ENCODE measurements at regions not wholly inside any gene's neighbourhood (a gene's known extent, or its start where the extent isn't known, plus 50 kb on each side); places are given as distances from the start of the nearest gene placed in this dataset.

DNA sequence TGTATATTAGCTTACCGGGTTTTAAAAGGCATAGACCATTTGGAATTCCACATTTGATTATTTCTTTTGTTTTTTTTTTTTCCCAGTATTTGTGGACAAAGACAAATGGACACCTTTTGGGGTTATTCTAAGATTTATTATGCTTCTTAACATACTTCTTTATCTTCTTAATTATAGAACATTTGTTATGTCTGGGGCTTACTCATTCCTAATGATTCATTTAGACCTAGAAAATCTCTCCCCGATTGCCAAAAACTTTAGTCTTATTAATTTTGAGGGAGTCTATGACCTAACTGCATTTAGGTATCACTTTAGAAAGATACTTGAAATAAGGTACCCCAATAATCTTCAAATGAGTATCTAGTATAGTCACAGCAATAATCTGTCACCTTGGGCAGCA is 170.7 kb upstream of the PREP start:
- H3K4me3 ChIP-seq (ENCODE audit: low read depth in 1 of 3, low read length in 3 of 3), result no peak overlapping the region
- WGBS, result 90% methylated on average over 2 of the region's 2 CpGs

DNA sequence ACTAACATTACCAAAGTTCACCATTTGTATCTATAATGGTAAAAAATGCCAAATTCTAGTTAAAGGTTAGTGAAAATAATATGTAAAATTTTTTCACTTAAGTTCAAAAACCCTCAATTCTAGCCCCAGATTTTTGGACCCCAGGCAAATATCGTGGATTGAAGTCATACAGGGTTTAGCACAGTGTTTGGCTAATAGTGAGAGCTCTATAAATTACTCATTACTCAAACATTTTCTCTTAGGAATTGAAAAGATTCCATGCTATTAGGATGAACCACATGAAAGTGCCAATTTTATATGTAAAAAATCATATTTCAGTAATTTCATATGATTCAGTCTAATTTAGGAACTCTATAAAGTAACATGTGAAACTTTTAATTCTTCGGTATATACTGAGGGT is 170.3 kb upstream of the PREP start:
- Histone ChIP-seq H3K9me3 (ENCODE audit: control insufficient read depth in 4 of 4, low read length in 3 of 4) (no peaks in the 10 kb centered on the region), H3K4me1 (ENCODE audit: control insufficient read depth in 4 of 4, insufficient read depth in 4 of 4, low read length in 3 of 4) (peaks cover 0 to 8% (median 0%) of the 10 kb centered on the region in 4 donors), H3K27ac (ENCODE audit: low read depth in 1 of 2, low read length in 2 of 2) (no peak overlapping the region), H3K9ac (ENCODE audit: low read depth in 1 of 2, low read length in 2 of 2) (no peak overlapping the region), H3K27me3 (ENCODE audit: control insufficient read depth in 4 of 4, insufficient read depth in 4 of 4, low read length in 3 of 4) (peaks cover 0 to 13% (median 0%) of the 10 kb centered on the region in 4 donors), H3K4me3 (ENCODE audit: low read depth in 1 of 3, low read length in 3 of 3) (no peak overlapping the region), H3K36me3 (ENCODE audit: control insufficient read depth in 4 of 4, insufficient read depth in 3 of 4, low read depth in 1 of 4, low read length in 3 of 4) (no peaks in the 10 kb centered on the region)
- DNase-seq (ENCODE audit: low spot score), result no peak
- TF ChIP-seq FOXA1 (IDR thresholded peaks at IDR 0.05) (no peak), YY1 (IDR thresholded peaks at IDR 0.05) (no peak), FOXA2 (IDR thresholded peaks at IDR 0.05) (no peak), RXRA (IDR thresholded peaks at IDR 0.05) (no peak), RAD21 (IDR thresholded peaks at IDR 0.05) (no peak), HNF4A (conservative IDR thresholded peaks at IDR 0.05) (no peak), JUND (IDR thresholded peaks at IDR 0.05) (no peak)
- TF ChIP-seq, protein P1, sequence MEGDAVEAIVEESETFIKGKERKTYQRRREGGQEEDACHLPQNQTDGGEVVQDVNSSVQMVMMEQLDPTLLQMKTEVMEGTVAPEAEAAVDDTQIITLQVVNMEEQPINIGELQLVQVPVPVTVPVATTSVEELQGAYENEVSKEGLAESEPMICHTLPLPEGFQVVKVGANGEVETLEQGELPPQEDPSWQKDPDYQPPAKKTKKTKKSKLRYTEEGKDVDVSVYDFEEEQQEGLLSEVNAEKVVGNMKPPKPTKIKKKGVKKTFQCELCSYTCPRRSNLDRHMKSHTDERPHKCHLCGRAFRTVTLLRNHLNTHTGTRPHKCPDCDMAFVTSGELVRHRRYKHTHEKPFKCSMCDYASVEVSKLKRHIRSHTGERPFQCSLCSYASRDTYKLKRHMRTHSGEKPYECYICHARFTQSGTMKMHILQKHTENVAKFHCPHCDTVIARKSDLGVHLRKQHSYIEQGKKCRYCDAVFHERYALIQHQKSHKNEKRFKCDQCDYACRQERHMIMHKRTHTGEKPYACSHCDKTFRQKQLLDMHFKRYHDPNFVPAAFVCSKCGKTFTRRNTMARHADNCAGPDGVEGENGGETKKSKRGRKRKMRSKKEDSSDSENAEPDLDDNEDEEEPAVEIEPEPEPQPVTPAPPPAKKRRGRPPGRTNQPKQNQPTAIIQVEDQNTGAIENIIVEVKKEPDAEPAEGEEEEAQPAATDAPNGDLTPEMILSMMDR (IDR thresholded peaks at IDR 0.05; ENCODE audit: low read depth, low read length, missing input control), result no peak
- TF ChIP-seq, protein P2, sequence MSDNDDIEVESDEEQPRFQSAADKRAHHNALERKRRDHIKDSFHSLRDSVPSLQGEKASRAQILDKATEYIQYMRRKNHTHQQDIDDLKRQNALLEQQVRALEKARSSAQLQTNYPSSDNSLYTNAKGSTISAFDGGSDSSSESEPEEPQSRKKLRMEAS (IDR thresholded peaks at IDR 0.05), result no peak
- 78% methylated on average over 2 of the region's 2 CpGs for WGBS

More for the DNA sequence above, 170.7 kb upstream of the PREP start:
- Histone ChIP-seq H3K27ac (ENCODE audit: low read depth in 1 of 2, low read length in 2 of 2) (no peak overlapping the region), H3K36me3 (ENCODE audit: control insufficient read depth in 4 of 4, insufficient read depth in 3 of 4, low read depth in 1 of 4, low read length in 3 of 4) (no peaks in the 10 kb centered on the region), H3K9ac (ENCODE audit: low read depth in 1 of 2, low read length in 2 of 2) (no peak overlapping the region), H3K4me1 (ENCODE audit: control insufficient read depth in 4 of 4, insufficient read depth in 4 of 4, low read length in 3 of 4) (peaks cover 0 to 8% (median 0%) of the 10 kb centered on the region in 4 donors), H3K27me3 (ENCODE audit: control insufficient read depth in 4 of 4, insufficient read depth in 4 of 4, low read length in 3 of 4) (peaks cover 0 to 13% (median 0%) of the 10 kb centered on the region in 4 donors), H3K9me3 (ENCODE audit: control insufficient read depth in 4 of 4, low read length in 3 of 4) (no peaks in the 10 kb centered on the region)
- DNase-seq (ENCODE audit: low spot score), result no peak
- TF ChIP-seq, protein P3, sequence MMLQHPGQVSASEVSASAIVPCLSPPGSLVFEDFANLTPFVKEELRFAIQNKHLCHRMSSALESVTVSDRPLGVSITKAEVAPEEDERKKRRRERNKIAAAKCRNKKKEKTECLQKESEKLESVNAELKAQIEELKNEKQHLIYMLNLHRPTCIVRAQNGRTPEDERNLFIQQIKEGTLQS (IDR thresholded peaks at IDR 0.05), result no peak
- no peak for TF ChIP-seq FOXA1 (IDR thresholded peaks at IDR 0.05)
- no peak for TF ChIP-seq FOXA2 (IDR thresholded peaks at IDR 0.05)
- TF ChIP-seq TAF1 (conservative IDR thresholded peaks at IDR 0.05), result no peak
- no peak for TF ChIP-seq HNF4A (conservative IDR thresholded peaks at IDR 0.05)
- TF ChIP-seq EGR1 (IDR thresholded peaks at IDR 0.05; ENCODE audit: low read depth in 2 of 2), result no peak
- TF ChIP-seq SP1 (IDR thresholded peaks at IDR 0.05), result no peak
- TF ChIP-seq NR2F2 (IDR thresholded peaks at IDR 0.05), result no peak
- no peak for TF ChIP-seq YY1 (IDR thresholded peaks at IDR 0.05)

DNA sequence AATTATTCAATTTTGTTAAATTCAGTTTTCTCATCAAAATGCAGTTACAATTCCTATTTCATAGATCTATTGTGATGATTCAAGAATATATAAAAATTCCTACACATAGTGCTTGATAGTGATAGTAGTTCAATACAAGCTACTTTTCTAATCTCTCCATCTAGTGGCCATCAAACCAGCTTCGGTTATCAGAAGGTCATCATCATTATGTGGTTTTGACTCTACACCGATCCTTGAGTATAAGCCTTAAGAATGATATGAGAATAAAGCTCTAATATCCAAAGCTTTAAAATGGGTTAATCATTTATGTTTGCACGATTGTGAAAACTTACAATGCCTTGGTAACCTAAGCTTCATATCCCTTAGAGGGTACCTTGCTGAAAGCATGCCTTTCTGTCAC is 167.5 kb upstream of the PREP start:
- Histone ChIP-seq H3K9me3 (ENCODE audit: control insufficient read depth in 4 of 4, low read length in 3 of 4) (no peaks in the 10 kb centered on the region), H3K27me3 (ENCODE audit: control insufficient read depth in 4 of 4, insufficient read depth in 4 of 4, low read length in 3 of 4) (peaks cover 0 to 9% (median 0%) of the 10 kb centered on the region in 4 donors), H3K27ac (ENCODE audit: low read depth in 1 of 2, low read length in 2 of 2) (no peak overlapping the region), H3K4me3 (ENCODE audit: low read depth in 1 of 3, low read length in 3 of 3) (no peak overlapping the region), H3K9ac (ENCODE audit: low read depth in 1 of 2, low read length in 2 of 2) (no peak overlapping the region), H3K4me1 (ENCODE audit: control insufficient read depth in 4 of 4, insufficient read depth in 4 of 4, low read length in 3 of 4) (peaks cover 0 to 8% (median 0%) of the 10 kb centered on the region in 4 donors), H3K36me3 (ENCODE audit: control insufficient read depth in 4 of 4, insufficient read depth in 3 of 4, low read depth in 1 of 4, low read length in 3 of 4) (no peaks in the 10 kb centered on the region)
- 54% methylated on average over 3 of the region's 3 CpGs for WGBS
- DNase-seq (ENCODE audit: low spot score), result no peak
- TF ChIP-seq NR2F2 (IDR thresholded peaks at IDR 0.05) (no peak), RAD21 (IDR thresholded peaks at IDR 0.05) (no peak), SP1 (IDR thresholded peaks at IDR 0.05) (no peak), HNF4G (IDR thresholded peaks at IDR 0.05) (no peak), JUND (IDR thresholded peaks at IDR 0.05) (no peak), YY1 (IDR thresholded peaks at IDR 0.05) (no peak), FOXA1 (IDR thresholded peaks at IDR 0.05) (no peak), RXRA (IDR thresholded peaks at IDR 0.05) (no peak), HNF4A (conservative IDR thresholded peaks at IDR 0.05) (no peak)
- TF ChIP-seq, protein P1 (IDR thresholded peaks at IDR 0.05; ENCODE audit: low read depth, low read length, missing input control), result no peak
- TF ChIP-seq, protein P3 (IDR thresholded peaks at IDR 0.05), result no peak
- TF ChIP-seq, protein P4, sequence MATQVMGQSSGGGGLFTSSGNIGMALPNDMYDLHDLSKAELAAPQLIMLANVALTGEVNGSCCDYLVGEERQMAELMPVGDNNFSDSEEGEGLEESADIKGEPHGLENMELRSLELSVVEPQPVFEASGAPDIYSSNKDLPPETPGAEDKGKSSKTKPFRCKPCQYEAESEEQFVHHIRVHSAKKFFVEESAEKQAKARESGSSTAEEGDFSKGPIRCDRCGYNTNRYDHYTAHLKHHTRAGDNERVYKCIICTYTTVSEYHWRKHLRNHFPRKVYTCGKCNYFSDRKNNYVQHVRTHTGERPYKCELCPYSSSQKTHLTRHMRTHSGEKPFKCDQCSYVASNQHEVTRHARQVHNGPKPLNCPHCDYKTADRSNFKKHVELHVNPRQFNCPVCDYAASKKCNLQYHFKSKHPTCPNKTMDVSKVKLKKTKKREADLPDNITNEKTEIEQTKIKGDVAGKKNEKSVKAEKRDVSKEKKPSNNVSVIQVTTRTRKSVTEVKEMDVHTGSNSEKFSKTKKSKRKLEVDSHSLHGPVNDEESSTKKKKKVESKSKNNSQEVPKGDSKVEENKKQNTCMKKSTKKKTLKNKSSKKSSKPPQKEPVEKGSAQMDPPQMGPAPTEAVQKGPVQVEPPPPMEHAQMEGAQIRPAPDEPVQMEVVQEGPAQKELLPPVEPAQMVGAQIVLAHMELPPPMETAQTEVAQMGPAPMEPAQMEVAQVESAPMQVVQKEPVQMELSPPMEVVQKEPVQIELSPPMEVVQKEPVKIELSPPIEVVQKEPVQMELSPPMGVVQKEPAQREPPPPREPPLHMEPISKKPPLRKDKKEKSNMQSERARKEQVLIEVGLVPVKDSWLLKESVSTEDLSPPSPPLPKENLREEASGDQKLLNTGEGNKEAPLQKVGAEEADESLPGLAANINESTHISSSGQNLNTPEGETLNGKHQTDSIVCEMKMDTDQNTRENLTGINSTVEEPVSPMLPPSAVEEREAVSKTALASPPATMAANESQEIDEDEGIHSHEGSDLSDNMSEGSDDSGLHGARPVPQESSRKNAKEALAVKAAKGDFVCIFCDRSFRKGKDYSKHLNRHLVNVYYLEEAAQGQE (IDR thresholded peaks at IDR 0.05), result no peak
- TF ChIP-seq, protein P5, sequence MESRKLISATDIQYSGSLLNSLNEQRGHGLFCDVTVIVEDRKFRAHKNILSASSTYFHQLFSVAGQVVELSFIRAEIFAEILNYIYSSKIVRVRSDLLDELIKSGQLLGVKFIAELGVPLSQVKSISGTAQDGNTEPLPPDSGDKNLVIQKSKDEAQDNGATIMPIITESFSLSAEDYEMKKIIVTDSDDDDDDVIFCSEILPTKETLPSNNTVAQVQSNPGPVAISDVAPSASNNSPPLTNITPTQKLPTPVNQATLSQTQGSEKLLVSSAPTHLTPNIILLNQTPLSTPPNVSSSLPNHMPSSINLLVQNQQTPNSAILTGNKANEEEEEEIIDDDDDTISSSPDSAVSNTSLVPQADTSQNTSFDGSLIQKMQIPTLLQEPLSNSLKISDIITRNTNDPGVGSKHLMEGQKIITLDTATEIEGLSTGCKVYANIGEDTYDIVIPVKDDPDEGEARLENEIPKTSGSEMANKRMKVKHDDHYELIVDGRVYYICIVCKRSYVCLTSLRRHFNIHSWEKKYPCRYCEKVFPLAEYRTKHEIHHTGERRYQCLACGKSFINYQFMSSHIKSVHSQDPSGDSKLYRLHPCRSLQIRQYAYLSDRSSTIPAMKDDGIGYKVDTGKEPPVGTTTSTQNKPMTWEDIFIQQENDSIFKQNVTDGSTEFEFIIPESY (IDR thresholded peaks at IDR 0.05), result no peak
